HK-2 (cell line): ENCODE measurements at regions not wholly inside any gene's neighbourhood (a gene's known extent, or its start where the extent isn't known, plus 50 kb on each side); places are given as distances from the start of the nearest gene placed in this dataset.
"Not testable (repeated sequence)": the region's sequence is repeated elsewhere in the genome, so short reads cannot be mapped to it uniquely, and the experiment has no call there.

Experiments used
- DNase-seq: peaks from one replicate; pipeline ENCODE4 v3.0.0-alpha.2; 2018; ENCODE audit not compliant: unreplicated experiment

DNA sequence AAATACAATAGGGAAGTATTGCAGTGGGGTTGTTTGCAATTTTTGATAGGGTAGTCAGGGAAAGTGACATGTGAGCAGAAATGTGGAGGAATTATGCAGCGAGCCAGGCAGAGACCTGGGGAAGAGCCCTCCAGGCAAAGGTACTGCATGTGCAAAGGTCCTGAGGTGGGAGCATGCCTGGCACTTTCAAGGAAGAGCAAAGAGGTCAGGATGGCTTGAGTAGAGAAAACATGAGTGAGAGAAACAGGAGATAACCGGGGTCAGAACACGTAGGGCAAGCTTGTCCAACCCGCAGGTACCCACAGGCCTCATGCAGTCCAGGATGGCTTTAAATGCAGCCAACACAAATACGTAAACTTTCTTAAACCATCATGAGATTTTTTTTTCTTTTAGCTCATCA lies 71.0 kb downstream of the COQ2 start:
- DNase-seq = no peak

DNA sequence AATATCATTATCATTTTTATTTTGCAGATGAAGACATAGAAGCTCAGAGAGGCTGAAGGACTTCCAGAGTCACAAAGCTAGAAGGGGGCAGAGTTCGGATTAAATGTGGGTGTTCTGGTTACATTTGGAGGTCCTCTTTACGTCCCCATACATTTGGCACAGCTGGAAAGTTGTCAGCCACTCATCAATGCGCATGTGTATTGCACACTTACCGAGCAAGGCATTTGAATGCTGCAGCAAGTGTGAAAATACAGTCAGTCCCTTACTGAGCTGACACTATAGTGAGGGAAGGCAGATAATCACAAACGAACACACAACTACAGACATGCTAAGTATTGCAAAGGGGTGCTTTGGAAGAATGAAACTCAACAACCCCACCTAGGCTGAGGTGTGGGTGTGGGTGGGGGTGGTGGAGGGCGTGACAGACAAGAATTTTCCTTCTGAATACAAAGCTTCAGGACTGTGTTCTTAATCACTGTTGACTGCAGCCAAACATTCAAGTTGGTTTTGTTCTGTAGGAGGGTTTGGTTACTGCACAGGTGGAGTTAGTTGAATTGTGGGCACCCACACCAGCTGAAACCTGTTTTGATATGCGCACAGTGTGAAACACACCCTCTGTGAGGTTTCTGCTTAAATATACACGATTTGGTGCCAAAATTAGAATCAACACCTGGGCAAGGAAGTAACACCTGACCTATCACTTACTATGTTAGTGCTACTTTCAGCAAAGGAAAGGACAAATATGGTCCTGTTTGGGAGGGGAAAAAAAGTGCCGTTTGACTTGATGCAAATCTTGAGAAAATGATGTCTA lies 72.4 kb downstream of the COQ2 start:
- DNase-seq = no peak

DNA sequence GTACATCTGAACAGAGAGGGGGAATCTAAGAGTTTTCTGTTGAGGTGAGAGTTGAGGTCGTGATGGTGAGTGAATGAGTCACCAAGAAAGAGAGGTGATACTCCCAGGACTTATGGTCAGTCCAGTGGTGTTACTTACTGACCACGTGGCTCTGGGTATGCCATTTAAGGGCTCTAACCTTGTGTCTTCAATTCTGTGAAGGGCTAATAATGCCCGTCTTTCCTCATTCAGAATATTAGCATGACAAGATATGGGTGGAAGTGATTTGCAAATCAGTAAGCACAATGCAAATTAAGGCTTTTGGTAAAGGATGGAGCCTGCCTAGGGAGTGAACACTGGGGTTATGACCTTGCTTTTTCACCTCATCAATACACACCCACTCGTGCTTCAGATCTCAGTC lies 75.2 kb downstream of the COQ2 start:
- DNase-seq = no peak

DNA sequence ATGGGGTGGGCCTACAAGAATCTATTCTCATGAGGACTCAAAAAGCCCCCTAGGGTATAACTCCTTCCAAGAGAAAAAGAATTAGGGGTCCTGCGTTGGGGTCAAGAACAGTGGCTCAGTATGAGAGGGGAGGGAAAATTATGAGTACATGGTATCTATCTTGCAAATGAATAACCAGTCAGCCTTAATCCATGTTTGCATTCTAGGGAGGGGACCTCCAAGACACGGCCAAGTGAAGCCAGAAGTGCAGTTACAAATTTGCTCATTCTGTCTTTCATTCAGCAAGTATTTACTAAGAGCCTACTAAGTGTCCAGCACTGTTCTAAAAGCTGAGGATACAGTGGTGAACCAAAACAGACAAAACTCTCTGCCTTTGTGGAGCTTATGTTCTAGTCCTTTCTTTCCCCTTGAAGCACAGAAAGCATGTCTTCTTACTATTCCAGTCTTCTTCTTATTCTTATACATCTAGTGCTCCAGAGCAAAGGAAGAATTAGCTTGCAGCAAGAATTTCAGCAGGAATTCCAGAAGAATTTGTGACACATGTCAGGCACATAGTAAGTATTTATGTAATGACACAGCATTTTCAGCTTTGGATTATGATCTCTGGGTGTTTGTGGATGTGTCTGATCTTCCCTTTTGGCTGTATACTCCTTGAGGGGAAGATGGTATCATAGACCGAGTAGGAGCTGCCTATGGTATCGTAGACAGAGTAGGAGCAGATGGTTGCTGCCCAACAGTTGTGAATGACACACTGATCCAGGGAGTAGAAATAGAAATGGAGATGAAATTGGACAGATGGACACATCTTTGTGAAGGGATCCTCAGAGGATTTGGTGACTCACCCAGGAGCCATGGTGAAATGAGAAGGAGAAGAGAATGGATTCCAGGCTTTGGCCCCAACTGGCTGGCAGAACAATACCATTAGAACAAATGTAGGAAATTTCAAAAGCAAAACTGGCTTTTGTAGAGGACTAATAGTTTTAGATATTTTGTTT lies 75.9 kb downstream of the COQ2 start:
- DNase-seq = no peak

DNA sequence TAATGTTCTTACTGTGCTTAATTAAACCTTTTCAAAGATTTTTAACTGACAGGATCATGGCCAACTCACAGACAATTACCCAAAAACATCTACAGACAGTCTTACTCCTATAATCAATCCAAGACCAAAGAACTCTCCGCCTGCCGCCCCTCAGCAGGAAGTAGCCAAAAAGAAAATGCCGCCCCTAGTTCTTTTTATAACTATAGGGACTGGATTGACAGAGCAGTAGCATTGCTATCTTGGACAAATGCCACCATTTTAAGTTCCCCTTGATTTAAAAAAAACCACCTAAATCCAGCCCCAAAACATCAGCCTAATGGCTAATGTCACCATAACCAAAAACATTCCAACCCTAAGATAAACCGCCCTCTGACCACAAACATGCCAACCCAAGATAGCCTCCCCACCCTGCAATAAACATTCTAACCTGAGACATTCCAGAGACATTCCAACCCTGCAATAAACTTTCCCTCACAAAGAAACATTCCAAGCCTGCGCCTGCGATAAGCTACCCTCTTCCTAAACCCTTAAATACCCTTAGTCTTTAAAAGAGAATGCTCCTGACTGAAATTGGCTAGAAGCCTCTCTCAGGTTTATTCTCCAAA lies 77.0 kb downstream of the COQ2 start:
- DNase-seq = peak; percentile 40

DNA sequence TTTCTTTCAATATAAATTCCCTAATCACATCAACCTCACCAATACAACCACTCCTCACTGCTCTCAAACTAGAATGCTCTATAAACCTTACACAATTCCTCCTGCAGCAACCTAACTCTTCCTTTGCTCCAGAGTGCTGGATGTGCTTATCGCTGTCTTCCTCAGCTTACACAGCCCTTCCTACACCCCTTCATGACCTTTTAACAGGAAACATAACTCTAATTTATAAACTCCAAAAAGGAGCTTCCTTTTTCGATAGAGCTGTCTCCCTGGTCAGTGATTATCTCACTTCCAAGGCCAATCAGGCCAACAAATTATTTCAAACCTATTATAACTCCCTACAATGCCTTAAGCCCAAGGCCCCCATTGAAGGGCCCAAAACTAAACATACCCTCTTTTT lies 78.8 kb downstream of the COQ2 start:
- no peak for DNase-seq

DNA sequence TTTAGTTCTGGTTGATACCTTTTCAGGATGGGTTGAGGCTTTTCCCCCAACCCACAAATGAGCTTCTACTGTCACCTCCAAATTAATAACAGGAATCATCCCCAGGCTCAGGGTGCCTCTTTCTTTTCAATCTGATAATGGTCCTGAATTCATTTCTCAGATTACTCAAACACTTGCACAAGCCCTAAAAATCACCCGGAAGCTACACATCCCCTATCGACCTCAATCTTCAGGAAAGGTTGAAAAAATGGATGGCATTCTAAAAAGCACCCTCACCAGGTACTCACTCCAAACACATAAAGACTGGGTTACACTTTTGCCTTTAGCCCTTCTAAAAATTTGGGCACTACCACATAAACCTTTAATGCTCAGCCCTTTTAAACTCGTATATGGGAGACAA lies 79.9 kb downstream of the COQ2 start:
- no peak for DNase-seq

DNA sequence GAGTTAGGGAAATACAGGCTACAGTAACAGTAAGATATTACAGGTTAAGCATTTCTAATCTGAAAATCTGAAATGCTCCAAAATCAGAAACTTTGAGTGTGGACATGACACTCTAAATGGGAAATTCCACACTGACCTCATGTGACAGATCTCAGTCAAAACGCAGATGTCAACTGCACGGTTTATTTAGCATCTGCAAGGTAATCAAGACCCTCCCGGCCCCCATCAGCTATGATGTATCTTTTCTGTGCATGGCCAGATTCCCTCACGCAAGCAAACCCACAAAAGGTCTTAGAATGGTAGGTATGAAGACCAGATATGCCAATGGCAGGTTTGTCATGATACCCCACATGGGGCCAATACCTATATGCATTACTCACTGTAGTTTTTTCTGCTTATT lies 82.8 kb downstream of the COQ2 start:
- DNase-seq = no peak

DNA sequence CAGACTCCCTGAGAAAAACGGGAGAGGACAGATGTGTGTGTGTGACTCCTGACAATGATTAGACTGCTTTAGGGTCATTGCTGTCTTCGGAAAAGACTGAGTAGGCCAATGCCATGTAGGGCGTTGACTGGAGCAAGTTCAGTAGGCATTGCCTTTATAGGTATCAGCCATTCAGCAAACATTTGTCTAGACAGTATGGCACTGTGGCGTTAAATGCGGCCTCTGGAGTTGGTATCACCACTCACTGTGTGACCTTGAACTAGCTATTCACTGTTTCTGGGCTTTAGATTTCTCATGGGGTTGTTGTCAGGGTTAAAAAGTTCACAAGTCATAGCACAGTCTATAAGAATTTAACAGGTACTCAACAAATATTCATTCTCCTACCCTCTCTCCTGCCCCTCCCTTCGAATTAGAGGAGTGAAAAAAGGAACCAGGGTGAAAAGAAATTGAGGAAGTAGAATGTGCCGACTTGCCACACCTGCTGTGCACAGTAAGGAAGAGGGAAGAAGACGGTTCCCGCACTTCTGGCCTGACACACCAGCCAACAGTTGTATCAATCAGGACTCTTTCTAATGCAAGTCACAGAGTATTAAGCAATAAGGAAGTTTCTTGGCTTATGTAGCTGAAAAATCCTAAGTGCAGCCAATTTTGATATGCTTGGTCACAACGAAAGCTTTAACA lies 83.2 kb upstream of the PLAC8 start:
- no peak for DNase-seq

DNA sequence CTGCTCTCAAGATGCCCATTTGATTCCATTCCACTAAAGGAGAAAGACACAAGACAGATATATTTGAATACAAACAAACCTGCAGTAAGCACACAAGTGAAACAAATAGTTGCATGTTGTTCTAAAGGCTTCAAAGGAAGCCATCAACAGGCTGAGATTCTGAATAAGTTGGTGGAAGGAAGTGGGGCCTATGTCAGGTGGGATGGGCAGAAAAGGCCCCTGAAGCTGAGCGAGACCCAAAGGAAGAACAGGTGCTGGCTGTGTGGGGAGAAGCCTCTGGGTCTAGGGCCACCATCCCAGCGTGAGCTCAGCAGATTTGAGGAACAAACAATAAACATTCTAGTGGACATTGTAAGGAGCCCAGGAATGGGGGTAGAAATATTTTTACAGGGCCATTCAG lies 82.4 kb upstream of the PLAC8 start:
- DNase-seq = no peak

DNA sequence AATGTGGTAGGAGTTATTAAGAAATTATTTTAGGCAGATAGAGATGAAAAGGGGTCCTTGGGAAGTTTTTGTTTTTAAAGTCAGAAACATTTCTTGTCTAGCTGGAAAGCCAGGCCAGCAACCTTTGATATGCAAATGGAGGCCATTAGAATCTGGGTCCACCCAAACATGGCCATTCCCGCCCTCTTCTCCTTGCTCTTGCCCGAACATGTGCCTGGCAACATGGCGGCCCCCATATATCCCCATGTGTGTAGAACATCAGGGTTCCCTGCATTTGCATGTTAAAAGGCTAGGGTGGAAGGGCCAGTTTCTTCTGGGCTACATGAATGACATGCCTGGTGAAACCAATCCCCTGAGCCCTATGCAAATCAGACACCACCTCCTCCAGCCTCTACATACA lies 80.7 kb upstream of the PLAC8 start:
- DNase-seq = no peak

DNA sequence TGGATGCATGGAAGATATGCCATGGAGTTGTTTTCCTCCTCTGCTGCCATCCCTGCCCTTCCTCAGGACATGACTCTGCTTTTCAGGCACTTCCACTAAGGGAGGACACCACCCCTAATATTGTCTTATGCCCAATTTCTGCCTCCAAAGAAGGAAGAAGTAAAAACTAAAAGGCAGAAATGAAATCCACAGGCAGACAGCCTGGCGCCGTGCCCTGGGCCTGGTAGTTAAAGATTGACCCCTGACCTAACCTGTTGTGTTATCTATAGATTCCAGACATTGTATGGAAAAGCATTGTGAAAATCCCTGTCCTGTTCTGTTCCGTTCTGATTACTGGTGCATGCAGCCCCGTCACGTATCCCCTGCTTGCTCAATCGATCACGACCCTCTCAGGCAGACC lies 80.1 kb upstream of the PLAC8 start:
- DNase-seq = not testable (repeated sequence)

DNA sequence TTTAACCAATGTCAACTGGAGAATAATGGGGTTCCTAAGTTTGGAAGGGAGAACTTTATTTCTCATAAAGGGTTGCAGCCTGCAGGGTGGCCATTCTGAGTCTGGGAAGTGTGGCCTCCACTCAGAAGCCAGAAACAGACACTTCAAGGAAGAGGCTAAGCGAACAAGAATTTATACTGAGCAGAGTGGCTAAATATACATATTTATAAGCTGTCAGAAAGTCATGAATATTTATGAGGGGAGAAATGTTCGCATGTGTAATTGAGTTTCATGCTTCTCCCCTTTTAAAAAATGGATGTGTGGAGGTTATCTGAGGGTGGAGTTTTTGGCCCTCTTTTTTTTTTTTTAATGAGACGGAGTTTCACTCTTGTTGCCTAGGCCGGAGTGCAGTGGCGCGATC lies 78.1 kb upstream of the PLAC8 start:
- no peak for DNase-seq

DNA sequence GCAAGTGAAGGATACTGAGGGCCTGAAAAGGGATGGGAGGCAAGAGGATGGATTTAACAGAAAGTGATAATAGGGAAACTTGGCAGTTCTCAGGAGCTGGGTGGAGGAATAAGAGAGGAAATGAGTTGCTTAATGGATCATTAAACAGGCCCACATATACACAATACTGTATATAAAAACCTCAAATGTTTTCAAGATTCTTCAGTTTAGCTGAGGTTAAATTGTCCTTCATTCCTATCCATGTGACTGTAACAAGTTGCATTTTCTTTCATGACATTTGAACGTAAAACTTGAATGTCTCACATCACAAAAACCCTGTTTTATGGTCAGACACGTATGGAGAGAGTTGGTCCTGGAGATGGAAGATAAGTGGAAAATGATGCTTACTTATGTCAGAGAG lies 76.5 kb upstream of the PLAC8 start:
- no peak for DNase-seq

DNA sequence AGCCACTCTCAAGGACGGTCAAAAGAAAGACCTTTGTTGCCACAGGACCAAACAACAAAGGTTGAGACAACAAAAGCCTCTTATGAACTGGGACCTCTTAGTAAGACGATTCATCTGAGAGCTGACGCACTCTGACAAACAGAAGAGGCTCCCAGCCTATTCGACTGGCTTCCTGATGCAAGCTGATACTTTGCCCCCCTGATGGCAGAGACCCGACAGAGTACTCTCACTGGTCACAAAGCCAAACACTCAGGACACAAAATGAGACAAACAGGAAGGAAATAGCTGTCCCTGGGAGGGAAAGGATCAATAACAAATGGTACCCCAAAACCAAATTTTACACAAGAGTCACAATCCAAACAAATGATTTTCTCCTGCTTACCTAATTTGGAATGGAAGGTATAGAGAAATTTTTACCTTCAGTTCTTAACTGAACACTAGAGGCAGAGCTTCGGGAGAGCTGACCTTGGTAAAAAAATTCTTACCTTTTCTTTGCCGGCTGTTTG lies 75.2 kb upstream of the PLAC8 start:
- no peak for DNase-seq

DNA sequence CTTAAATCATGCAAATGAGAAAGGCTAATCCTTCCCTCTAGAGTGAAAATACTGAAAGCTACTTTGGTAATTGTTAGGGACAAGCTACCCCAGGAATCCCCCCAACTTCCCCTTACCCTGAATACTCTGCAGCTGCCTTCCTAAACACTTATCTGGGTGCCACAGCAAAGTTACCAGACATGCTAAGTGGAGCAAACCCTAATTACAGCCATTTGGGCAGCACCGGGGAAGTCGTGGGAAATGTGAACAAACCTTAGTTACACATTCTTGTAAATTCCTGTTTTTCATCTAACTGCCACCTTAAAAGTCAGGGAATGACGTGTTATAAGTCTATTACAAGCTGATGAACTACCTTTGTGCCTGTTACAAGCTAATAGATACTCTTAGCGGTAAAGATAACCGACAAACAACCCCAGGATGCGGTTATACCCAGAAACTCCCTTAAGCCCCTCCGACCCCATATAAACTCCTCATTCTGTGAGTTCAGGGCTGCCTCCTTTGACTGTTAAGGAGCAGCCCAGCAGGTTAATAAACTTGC lies 66.0 kb upstream of the PLAC8 start:
- no peak for DNase-seq

DNA sequence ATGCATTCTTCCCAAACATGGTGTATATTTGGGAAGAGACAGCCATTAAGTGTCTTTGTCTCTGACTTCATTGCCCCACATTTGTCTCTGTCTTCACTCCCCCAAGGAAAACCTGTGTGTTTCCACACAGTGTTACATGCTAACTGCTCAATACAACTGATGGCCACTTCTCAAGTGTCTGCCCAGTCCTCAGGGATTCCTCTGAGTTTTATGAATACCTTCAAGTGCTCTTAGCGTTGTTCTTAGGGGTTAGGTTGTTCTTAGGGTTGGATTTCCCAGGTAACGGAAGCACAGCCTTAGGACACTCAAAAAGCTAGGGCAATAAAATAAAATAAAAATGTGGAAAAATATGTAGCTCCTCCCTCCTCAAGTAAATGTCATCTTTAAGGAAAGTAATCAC lies 64.7 kb upstream of the PLAC8 start:
- DNase-seq = no peak

DNA sequence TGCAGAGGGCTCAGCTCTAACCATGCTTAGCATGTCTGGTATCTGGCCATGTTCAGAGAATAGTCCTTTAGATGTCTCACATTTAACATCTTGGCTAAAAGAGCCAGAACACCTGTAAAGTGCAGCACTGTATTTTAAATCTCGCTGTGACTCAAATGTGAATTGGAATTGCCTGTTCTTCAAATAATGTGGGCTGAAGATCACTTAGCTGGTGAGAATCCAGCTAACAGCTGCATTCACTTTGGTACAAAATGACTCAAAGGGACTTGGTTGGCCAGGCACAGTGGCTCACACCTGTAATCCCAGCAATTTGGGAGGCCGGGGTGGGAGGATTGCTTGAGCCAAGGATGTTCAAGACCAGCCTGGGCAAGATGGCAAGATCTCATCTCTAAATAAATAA lies 63.5 kb upstream of the PLAC8 start:
- no peak for DNase-seq

DNA sequence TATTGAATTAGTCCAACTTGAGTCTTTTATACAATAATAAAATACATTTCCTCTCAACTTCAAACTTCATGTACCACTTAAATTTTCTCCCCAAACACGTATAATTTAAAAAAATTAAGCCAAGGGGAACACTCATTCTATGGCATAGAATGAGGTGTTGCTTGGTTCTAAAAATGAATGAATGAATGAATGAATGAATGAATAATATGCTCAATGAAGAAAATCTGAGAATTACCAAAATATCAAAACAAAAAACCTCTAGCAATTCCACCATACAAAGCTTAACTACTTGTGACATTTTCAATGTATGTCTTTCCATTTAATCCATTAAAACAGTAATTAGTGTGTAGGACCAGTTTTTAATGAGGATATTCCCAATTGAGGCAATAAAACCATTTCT lies 62.7 kb upstream of the PLAC8 start:
- DNase-seq = no peak

DNA sequence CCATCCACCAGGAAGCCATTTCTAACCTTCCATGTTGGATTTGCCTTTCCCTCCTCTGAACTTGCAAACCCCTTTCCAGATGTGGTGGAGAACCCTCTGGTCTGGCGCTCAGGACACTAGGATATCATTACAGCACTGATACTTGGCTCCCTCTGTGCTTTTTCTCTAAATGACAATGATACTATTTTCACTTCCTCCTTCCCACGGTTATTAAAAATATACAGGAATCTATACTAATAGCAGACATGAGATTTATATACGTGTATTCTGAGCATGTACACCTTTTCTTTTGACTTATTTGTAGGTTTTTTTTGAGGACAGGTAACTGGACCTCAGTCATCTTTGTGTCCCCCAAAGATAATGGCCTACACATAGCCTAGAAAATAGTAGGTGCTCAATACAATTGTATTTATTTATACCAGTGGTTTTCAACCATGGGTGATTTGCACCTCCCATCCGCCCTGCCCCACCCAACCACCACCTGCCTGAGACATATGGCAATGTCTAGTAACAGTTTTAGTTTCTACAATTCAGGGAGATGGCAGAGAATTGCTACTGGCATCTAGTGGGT lies 60.4 kb upstream of the PLAC8 start:
- no peak for DNase-seq

DNA sequence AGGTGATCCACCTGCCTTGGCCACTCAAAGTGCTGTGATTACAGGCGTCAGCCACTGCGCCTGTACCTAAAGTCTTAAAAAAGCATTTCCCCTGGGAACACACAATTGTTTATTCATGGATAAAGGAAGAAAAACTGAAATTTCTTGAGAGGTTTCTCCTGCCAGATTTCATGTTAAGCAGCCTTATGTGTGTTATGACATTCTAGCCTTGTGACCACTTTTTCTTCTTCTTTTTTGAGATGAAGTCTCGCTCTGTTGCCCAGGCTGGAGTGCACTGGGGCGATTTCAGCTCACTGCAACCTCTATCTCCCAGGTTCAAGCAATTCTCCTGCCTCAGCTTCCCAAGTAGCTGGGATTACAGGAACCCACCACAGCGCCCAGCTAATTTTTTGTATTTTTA lies 57.8 kb upstream of the PLAC8 start:
- DNase-seq = no peak
